GM23338 (cell line): ENCODE measurements at regions not wholly inside any gene's neighbourhood (a gene's known extent, or its start where the extent isn't known, plus 50 kb on each side); places are given as distances from the start of the nearest gene placed in this dataset.

ENCODE experiments used
- ATAC-seq: fragments of 200-7000 bp; cut with Tn5 transposase; 3 replicates; pipeline ENCODE4 v1.9.1; 2020
- DNase-seq: peaks from one replicate; pipeline ENCODE4 v3.0.0-alpha.2; 2015; ENCODE audit warnings: low spot score
- H2AFZ ChIP-seq: fragments of 200-600 bp; sonication (generic); 2 replicates; pipeline ENCODE4 v1.8.0; 2016; ENCODE audit warnings: antibody characterized with exemption, mild to moderate bottlenecking, moderate library complexity
- H3F3A ChIP-seq: fragments of 200-600 bp; sonication (generic); replicated peaks from 2 replicates; pipeline ENCODE4 v1.8.0; 2017; ENCODE audit warnings: antibody characterized with exemption, mixed run types, low read depth
- H3K27ac ChIP-seq: fragments of 200-600 bp; sonication (generic); 2 replicates; pipeline ENCODE4 v1.6.1; 2016; ENCODE audit warnings: low read depth
- H3K27me3 ChIP-seq: fragments of 200-600 bp; sonication (generic); 2 replicates; pipeline ENCODE4 v1.8.0; 2016; ENCODE audit warnings: mild to moderate bottlenecking, mixed run types, moderate library complexity; ENCODE audit not compliant: insufficient read depth
- H3K36me3 ChIP-seq: fragments of 200-600 bp; sonication (generic); 2 replicates; pipeline ENCODE4 v1.8.0; 2016; ENCODE audit warnings: mild to moderate bottlenecking; ENCODE audit not compliant: insufficient read depth
- H3K4me1 ChIP-seq: fragments of 200-600 bp; sonication (generic); 2 replicates; pipeline ENCODE4 v1.8.0; 2016; ENCODE audit warnings: mild to moderate bottlenecking, moderate library complexity; ENCODE audit not compliant: insufficient read depth
- H3K4me2 ChIP-seq: fragments of 200-600 bp; sonication (generic); 2 replicates; pipeline ENCODE4 v1.7.1; 2017; ENCODE audit warnings: mixed run types
- H3K4me3 ChIP-seq: fragments of 200-600 bp; sonication (generic); 2 replicates; pipeline ENCODE4 v1.6.1; 2016; ENCODE audit warnings: mixed run types
- H3K79me2 ChIP-seq: fragments of 200-600 bp; sonication (generic); replicated peaks from 2 replicates; pipeline ENCODE4 v1.8.0; 2017; ENCODE audit warnings: mild to moderate bottlenecking; ENCODE audit not compliant: insufficient read depth
- H3K9me2 ChIP-seq: fragments of 200-600 bp; sonication (generic); 2 replicates; pipeline ENCODE4 v1.8.0; 2017; ENCODE audit not compliant: insufficient read depth
- H4K20me1 ChIP-seq: fragments of 200-600 bp; sonication (generic); replicated peaks from 2 replicates; pipeline ENCODE4 v1.8.0; 2017; ENCODE audit warnings: mild to moderate bottlenecking; ENCODE audit not compliant: insufficient read depth
- H3K27ac Mint-ChIP-seq: 2 replicates; pipeline ENCODE4 v1.8.0; 2020; ENCODE audit warnings: inconsistent platforms, mild to moderate bottlenecking, moderate library complexity, mixed read lengths
- H3K27me3 Mint-ChIP-seq: 3 replicates; pipeline ENCODE4 v1.8.0; 2022; ENCODE audit warnings: low read depth, mild to moderate bottlenecking, moderate library complexity, mixed read lengths, inconsistent platforms; ENCODE audit not compliant: insufficient read depth, poor library complexity
- H3K36me3 Mint-ChIP-seq: 3 replicates; pipeline ENCODE4 v1.8.0; 2021; ENCODE audit warnings: low read depth, mild to moderate bottlenecking, inconsistent platforms, moderate library complexity, mixed read lengths
- H3K4me1 Mint-ChIP-seq: 3 replicates; pipeline ENCODE4 v1.8.0; 2020; ENCODE audit warnings: mild to moderate bottlenecking, inconsistent platforms, mixed read lengths
- H3K4me3 Mint-ChIP-seq: 3 replicates; pipeline ENCODE4 v1.8.0; 2021; ENCODE audit warnings: moderate library complexity, mild to moderate bottlenecking, inconsistent platforms, mixed read lengths
- H3K9me3 Mint-ChIP-seq: 3 replicates; pipeline ENCODE4 v1.8.0; 2020; ENCODE audit warnings: moderate library complexity, mild to moderate bottlenecking, inconsistent platforms, mixed read lengths
- CREB1 ChIP-seq: fragments of 250-450 bp; sonication (Bioruptor Pico); IDR thresholded peaks from 2 replicates; pipeline ENCODE4 v1.5.0; 2020; ENCODE audit warnings: low read depth, mild to moderate bottlenecking, moderate library complexity
- EZH2 ChIP-seq: fragments of 200-600 bp; sonication (generic); IDR thresholded peaks from one replicate; pipeline ENCODE4 v1.8.0; 2017; ENCODE audit warnings: antibody characterized with exemption, mild to moderate bottlenecking, low read depth; ENCODE audit not compliant: unreplicated experiment
- EZH2phosphoT487 ChIP-seq: fragments of 200-600 bp; sonication (generic); IDR thresholded peaks from one replicate; pipeline ENCODE4 v1.8.1; 2018; ENCODE audit warnings: antibody characterized with exemption; ENCODE audit not compliant: unreplicated experiment
- JUNB ChIP-seq: IDR thresholded peaks from one replicate; pipeline ENCODE4 v1.6.1; 2016; ENCODE audit warnings: antibody characterized with exemption; ENCODE audit not compliant: unreplicated experiment
- NANOG ChIP-seq: IDR thresholded peaks from 2 replicates; pipeline ENCODE4 v1.6.1; 2016; ENCODE audit warnings: antibody characterized with exemption, borderline replicate concordance
- POLR2AphosphoS5 ChIP-seq: IDR thresholded peaks from 2 replicates; pipeline ENCODE4 v1.6.1; 2016; ENCODE audit warnings: antibody characterized with exemption, low read depth
- REST ChIP-seq: IDR thresholded peaks from one replicate; pipeline ENCODE4 v1.6.1; 2018; ENCODE audit warnings: antibody characterized with exemption; ENCODE audit not compliant: unreplicated experiment
- STAT1 ChIP-seq: IDR thresholded peaks from one replicate; pipeline ENCODE4 v1.6.1; 2016; ENCODE audit warnings: antibody characterized with exemption; ENCODE audit not compliant: unreplicated experiment
- ZNF114 ChIP-seq: fragments of 250-450 bp; sonication (Bioruptor Pico); IDR thresholded peaks from 2 replicates; pipeline ENCODE4 v1.5.0; 2020; ENCODE audit warnings: mild to moderate bottlenecking, moderate library complexity
- ZNF331 ChIP-seq: fragments of 250-450 bp; sonication (Bioruptor Pico); IDR thresholded peaks from 2 replicates; pipeline ENCODE4 v1.5.0; 2020; ENCODE audit warnings: low read depth, mild to moderate bottlenecking, moderate library complexity
- ZNF462 ChIP-seq: fragments of 250-450 bp; sonication (Bioruptor Pico); IDR thresholded peaks from 2 replicates; pipeline ENCODE4 v1.5.0; 2020; ENCODE audit warnings: mild to moderate bottlenecking, moderate library complexity
- TF ChIP-seq, protein P1 (sequence below): IDR thresholded peaks from 2 replicates; pipeline ENCODE4 v1.6.1; 2016; ENCODE audit warnings: antibody characterized with exemption
- TF ChIP-seq, protein P2 (sequence below), 2 experiments: fragments of 200-600 bp in 1 of 2; sonication (generic) in 1 of 2; conservative IDR thresholded peaks; 2 replicates each; pipeline versions ENCODE4 v1.5.1 to v1.6.1; 2016 to 2017; ENCODE audit warnings: antibody characterized with exemption in 2 of 2, low read depth in 2 of 2, mild to moderate bottlenecking in 2 of 2, moderate library complexity in 1 of 2

DNA sequence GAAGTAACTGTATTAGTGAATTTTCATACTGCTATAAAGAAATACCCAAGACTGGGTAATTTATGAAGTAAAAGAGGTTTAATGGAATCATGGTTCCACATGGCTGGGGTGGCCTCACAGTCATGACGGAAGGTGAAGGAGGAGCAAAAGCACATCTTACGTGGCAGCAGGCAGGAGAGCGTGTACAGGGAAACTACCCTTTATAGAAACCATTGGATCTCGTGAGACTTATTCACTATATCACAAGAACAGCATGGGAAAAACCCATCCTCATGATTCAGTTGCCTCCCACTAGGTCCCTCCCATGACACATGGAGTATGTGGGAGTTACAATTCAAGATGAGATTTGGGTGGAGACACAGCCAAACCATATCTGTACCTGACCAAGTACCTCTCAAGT, 812.3 kb upstream of the ALCAM start:
- Mint-ChIP-seq H3K9me3 (no peaks in the 10 kb centered on the region), H3K27me3 (peaks cover 2% of the 10 kb centered on the region), H3K4me3 (no peak overlapping the region), H3K27ac (no peak overlapping the region), H3K36me3 (no peaks in the 10 kb centered on the region), H3K4me1 (peaks cover 18% of the 10 kb centered on the region; the same call in 2 of the 3 replicates)
- H3K9me2 ChIP-seq = no peaks in the 10 kb centered on the region
- peaks cover 3% of the 10 kb centered on the region; the same call in 1 of the 2 replicates for H3K27me3 ChIP-seq
- H2AFZ ChIP-seq = no peak overlapping the region
- ATAC-seq = no peak
- H3K36me3 ChIP-seq = no peaks in the 10 kb centered on the region
- H3K4me3 ChIP-seq = no peak overlapping the region
- H3K4me1 ChIP-seq = peaks cover 7% of the 10 kb centered on the region
- H3K4me2 ChIP-seq = no peak overlapping the region
- no peak for TF ChIP-seq ZNF462 (CRISPR knock-in tag)
- TF ChIP-seq, protein P1, sequence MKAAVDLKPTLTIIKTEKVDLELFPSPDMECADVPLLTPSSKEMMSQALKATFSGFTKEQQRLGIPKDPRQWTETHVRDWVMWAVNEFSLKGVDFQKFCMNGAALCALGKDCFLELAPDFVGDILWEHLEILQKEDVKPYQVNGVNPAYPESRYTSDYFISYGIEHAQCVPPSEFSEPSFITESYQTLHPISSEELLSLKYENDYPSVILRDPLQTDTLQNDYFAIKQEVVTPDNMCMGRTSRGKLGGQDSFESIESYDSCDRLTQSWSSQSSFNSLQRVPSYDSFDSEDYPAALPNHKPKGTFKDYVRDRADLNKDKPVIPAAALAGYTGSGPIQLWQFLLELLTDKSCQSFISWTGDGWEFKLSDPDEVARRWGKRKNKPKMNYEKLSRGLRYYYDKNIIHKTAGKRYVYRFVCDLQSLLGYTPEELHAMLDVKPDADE = no peak
- no peak for TF ChIP-seq STAT1
- no peak for TF ChIP-seq JUNB
- no peak for TF ChIP-seq CREB1 (CRISPR knock-in tag)
- no peak for TF ChIP-seq NANOG
- TF ChIP-seq, protein P2, sequence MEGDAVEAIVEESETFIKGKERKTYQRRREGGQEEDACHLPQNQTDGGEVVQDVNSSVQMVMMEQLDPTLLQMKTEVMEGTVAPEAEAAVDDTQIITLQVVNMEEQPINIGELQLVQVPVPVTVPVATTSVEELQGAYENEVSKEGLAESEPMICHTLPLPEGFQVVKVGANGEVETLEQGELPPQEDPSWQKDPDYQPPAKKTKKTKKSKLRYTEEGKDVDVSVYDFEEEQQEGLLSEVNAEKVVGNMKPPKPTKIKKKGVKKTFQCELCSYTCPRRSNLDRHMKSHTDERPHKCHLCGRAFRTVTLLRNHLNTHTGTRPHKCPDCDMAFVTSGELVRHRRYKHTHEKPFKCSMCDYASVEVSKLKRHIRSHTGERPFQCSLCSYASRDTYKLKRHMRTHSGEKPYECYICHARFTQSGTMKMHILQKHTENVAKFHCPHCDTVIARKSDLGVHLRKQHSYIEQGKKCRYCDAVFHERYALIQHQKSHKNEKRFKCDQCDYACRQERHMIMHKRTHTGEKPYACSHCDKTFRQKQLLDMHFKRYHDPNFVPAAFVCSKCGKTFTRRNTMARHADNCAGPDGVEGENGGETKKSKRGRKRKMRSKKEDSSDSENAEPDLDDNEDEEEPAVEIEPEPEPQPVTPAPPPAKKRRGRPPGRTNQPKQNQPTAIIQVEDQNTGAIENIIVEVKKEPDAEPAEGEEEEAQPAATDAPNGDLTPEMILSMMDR (conservative IDR thresholded peaks at IDR 0.05; ENCODE audit: low read depth in 2 of 2) = no peak
- TF ChIP-seq POLR2AphosphoS5 = no peak
- TF ChIP-seq ZNF114 (CRISPR knock-in tag) = no peak
- no peak for TF ChIP-seq ZNF331
- TF ChIP-seq REST = no peak
- no peak for TF ChIP-seq EZH2phosphoT487
- TF ChIP-seq EZH2 = no peak
- H3K27ac ChIP-seq = no peak overlapping the region
- H3K79me2 ChIP-seq = no peaks in the 10 kb centered on the region
- H4K20me1 ChIP-seq = no peaks in the 10 kb centered on the region
- no peak for DNase-seq
- H3F3A ChIP-seq = no peaks in the 10 kb centered on the region
